ENCODE measurements at regions not wholly inside any gene's neighbourhood (a gene's known extent, or its start where the extent isn't known, plus 50 kb on each side); places are given as distances from the start of the nearest gene placed in this dataset.

DNA sequence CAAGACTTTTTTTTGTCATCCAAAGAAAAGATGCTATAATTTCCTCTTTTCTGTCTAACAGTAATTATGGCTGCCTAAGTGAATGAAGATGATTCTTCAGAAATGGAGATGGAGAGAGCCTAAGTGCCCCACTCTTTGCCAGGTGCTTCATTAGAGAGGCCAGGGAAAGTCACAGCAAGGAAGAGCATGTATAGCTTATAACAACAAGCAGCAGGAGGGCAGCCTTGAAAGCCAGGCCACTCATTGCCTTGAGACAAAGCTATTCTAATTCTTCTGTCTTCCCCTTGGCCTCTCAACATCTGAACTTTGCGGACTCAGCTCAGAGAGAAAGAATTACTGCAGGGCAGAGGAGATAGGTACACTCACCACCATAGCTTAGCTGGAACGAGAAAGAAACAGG, 112.0 kb upstream of the ZNF366 start:
- DNase-seq (ENCODE audit: low read depth): no peak

DNA sequence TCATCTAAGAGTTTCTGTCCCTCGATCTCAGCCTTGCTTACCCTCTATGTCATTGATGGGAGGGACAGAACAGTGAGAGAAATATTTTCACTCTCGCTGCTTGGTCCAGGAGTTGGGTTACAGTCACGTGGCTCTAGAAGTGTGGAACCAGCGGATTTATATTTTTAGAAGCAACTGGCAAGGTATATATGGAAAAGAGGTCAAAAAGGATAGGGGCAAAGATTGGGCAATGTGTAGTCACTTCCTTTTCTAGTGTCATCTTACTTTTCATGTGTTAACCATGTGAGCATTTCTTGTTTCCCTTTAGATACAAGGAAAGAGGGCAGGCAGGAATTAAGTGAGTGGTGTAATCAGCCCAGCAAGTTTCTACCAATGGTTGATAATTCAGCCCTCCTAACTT, 111.5 kb upstream of the ZNF366 start:
- DNase-seq (ENCODE audit: low read depth): no peak

DNA sequence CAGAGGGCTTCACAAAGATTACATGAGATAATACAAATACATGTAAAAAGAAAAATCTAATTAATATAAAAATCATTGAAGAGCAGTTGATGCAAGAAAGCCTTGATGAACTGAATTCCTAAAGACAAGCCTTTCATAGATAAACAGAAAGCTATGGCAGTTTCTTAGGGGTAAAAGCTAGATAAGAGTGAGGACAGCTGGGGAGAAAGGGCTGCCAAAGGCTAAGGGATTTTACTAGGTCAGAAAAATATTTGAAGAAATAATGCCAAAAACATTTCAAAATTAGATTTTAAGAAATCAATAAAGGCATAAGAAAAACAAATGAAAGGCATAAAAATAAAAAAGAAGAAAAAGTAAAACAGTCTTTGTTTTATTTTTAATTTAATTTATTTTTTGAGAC, 107.9 kb upstream of the ZNF366 start:
- DNase-seq (ENCODE audit: low read depth): no peak

DNA sequence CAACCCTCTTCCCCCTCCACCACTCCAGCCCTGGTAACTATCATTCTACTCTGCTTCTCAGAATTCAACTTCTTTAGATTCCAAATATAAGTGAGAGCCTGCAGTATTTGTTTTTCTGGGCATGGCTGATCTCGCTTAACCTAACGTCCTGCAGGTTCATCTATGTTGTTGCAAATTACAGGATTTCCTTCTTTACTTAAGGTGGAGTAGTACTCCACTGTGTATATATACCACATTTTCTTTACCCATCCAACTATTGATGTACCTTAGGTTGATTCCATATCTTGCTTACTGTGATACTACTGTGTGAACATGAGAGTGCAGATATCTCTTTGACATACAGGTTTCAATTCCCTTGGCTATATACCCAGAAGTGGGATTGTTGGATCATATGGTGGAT, 106.3 kb upstream of the ZNF366 start:
- no peak for DNase-seq (ENCODE audit: low read depth)

DNA sequence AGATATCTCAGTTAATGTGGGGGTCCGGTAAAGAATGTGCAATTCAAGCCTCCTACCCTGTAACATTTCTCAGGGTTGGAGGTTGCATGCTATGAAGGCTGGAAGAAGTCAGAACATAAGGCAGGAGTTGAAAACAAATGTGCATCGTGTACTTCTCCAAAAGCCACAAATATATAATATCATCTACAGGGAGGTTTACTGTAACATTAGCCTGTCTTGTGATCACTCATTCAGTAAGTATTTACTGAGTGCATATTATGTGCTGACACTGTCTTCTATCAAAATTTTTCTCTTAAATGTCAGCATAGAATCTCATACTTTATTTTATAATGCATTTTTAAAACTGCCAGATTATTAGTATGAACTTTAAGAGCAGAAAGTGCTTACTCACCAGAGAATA, 105.6 kb upstream of the ZNF366 start:
- no peak for DNase-seq (ENCODE audit: low read depth)

DNA sequence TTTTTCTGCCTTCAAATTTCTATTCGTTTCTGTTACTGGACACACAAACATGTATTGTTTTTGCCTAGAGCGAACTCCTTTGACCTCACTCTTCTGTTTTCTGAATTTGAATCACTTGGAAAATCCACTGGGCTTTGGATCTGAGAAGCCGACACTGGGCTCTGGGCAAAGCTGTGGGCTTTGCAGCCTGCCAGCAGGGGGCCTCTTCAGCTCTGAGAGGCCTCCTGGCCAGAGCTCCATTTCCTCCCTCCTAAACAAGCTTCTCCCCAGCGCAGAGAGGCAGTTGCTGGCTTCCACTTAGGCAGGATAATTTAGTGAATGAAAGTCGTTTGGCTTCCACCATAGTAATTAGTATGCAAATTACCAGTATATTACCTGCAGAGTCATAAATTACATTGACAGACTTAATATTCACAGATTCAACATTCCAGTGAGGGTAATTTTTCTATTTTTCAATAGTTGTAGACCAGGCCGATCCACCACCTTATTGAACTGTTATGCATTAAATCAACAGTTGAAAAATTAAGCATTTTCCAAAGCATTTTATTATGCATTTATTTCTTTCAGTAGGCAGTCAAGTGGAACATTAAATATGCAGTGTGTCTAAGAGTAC, 104.0 kb upstream of the ZNF366 start:
- DNase-seq (ENCODE audit: low read depth): peak; percentile 22

DNA sequence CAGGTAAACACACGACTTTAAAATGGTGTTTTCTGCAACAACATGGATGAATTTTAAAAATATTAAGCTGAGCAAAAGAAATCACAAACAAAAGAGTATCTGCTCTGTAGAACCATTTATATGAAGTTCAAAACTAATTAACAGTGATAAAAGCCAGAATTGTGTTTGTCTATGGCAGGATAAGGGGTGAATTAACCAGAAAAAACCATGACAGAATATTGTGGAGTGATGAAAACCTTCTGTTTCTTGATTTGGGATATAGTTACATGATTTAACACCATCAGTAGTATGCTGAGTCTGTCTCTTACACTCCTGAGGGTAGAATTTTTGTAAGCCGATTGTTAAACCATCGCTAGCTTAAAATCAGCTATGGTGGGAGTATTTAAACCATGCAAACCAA, 101.7 kb upstream of the ZNF366 start:
- DNase-seq (ENCODE audit: low read depth): no peak

DNA sequence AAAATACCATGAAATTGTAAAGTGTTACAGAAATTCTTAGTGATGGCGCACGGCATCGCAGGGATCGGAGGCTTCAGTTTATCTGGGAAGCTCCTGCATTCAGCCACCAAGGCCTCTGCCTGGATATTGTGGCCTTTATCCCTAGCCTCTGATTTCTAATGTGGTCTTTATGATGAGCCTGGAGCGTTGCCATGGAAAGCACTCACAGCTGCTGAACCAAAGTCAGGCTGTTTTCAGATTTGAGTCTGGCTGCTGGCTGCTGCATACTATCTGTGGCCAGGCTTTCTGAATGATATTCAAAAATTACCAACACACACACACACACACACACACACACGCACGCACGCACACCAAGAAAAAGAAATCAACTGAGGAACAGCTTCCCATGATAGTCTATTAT, 101.1 kb upstream of the ZNF366 start:
- no peak for DNase-seq (ENCODE audit: low read depth)

DNA sequence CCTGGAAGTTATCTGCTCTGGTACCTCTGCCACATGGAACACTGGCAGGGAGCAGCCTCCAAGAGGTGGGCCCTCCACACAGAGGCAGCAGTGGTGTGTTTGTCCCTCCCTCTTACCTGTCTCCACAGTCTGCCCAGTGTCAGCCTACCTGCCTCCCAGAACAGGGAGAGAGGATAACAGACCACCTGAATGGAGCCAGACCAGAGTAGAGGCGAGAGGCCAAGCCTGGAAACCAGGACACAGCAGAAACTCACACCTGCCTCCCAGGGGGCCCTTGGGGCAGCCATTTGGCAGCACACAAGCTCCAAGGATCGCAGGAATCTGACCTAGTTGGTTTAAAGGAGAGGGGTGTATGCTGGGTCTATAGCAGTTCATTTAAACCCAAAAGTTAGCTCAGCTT, 100.2 kb upstream of the ZNF366 start:
- DNase-seq (ENCODE audit: low read depth): no peak

DNA sequence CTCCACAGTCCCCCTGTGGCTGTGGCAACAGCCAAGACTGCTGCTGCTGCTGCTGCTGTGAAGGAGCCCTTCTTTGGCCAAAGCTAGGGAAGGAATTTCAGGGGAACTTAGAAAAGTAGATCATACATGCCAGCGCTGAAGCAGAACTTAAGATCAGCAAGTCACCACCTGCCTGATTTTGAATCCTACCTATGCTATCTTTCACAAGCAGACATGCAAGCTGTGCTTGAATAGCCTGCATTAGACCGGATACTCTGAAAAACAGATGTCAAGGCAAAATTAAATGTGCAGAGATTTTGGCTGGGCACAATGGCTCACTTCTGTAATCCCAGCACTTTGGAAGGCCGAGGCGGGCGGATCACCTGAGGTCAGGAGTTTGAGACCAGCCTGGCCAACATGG, 99.3 kb upstream of the ZNF366 start:
- DNase-seq (ENCODE audit: low read depth): no peak

DNA sequence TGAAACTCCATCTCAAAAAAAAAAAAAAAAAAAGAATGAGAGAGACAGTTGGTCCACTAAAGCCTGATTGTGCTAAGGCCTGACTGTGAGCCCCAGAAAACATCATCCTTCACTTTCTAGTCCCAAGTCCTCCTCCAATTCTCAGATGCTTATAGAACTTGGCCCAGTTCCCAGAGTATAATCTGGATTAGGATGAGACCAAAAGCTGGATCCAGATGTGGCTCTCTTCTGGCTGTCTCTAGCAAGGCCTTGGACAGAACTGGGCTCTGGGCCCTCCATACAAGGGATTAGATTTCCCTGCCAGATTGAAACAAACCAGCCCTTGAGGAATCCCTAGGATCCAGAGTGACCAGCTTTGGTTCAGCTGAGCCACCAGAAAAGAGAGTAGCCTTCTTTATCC, 98.4 kb upstream of the ZNF366 start:
- no peak for DNase-seq (ENCODE audit: low read depth)

DNA sequence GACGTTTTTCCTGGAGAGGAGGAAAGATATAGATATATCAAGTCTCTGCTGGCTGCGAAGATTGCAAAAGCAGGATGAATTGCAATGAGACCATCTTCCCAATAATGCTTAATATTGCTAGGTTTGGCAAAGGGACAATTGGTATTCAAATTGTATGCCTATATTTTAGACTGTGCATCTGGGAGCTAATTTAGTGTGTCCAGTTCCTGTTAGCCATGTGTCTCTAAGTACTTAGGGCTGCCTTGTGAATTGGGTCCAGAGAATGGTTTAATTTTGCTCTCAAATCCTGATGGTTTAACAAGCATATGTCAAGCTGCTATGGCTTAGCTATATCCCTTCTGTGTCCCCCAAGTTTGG, 97.6 kb upstream of the ZNF366 start:
- no peak for DNase-seq (ENCODE audit: low read depth)

DNA sequence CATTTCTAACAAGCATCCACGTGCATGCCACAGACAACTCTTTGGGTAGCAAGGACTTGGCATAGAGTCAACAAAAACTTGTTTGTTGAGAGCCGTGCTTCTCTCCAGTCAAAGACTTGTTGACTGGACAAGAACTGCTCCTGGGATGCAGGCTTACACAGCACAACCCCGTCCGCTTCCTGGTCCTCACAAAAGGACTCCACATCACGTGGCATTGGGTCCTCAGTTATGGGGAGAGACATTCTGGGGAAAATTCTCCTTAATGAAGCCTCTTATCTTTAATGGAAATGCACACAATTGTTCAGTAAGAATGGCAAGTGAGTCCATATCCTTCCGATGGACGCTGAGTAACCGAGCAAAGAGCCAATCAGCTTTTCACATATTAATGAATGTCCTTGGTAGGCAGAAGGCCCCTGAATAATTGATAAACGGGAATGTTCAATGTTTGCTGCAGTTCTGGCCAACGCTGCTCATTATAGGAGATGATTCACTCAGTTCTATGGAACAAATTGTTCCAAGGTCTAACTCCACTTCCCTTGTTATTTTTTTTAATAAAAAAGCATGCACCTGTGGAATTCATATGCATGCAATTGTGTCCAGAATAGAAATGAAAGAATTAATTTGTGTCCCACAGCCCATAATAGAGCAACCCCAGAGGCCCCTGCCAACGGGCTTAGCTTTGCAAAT, 97.0 kb upstream of the ZNF366 start:
- no peak for DNase-seq (ENCODE audit: low read depth)

DNA sequence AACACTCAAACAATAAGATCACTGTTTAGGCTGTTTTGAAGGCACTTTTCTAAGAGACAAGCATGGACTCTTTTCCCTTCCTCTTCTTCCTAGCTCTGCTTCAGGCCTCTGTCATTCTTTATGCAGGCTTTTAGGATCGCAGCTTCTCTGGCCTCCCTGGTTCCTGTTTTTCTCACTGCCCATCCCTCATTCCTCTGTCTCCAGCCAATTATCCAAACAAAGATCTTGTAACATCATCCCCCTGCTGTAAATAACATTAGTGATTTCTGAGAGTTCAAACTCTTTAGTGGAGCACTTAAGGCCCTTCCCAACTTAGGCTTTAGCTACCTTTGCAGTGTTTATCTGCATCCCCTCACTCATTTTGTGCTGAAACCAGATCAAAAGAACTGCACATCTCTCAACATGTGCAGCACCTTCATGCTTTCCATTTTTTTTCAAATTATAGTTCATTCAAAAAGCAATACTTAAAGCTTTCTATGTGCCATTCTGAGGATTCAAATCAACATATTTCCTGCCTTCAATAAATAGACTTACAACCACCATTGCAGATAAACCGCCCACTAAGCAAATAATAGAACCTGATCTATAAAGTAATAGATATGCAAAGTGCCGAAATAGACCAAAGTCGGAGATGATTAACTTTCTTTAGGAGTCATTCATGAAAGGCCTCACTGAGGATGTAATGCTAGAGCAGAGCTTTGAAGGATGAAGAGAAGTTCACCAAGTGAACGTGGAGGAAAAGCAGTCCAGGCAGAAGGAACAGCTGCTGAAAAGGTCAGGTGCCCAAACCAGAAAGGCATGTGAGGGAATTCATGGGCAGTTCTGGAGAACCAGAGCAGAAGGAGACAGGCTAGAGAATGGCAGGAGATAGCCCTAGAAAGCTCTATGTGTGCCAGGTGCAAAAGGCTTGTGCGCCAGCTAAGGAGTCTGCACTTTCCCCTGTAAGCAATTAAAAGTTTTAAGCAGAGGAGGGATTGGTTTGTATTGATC, 95.8 kb upstream of the ZNF366 start:
- DNase-seq (ENCODE audit: low read depth): no peak

DNA sequence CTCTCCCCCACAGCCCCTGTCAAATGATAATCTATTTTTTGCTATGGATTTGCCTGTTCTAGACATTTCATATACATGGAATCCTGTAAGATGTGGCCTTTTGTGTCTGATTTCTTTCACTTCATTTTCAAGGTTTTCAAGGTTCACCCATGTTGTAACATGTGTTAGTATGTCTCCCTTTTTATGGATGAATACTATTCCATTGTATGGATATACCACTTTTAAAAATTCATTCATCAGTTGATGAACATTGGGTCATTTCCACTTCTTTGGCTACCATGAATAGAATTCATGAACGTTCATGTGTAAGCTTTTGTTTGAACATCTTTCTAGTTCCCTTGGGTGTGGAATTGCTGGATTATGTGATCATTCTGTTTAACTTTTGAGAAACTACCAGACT, 94.7 kb upstream of the ZNF366 start:
- DNase-seq (ENCODE audit: low read depth): no peak

DNA sequence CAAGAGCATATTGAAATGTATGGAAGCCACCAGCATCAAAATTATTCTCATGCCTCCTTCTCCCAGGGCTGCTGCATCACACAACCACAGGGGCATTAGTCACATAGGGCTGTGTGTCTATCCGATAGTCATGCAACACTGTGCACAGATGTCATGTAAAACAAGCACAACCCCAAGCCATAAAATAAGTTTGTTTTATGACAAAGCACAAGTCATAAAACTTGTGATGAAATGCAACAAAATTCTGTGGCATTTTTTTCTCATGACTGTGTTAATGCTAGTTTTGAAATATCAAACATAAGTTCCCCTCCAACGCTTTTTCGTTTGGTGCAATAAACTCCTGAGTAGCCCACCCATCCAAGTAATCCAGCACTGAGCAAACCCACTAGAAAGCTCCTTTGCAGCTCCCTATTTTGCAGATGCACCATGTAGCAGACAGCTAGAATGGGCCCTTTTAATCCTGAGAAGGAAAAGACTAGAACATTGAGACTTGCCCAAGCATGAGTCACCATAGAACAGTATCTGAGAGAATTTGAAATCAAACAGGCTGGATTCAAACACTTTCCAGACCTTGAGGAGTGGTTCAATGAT, 93.3 kb upstream of the ZNF366 start:
- no peak for DNase-seq (ENCODE audit: low read depth)

DNA sequence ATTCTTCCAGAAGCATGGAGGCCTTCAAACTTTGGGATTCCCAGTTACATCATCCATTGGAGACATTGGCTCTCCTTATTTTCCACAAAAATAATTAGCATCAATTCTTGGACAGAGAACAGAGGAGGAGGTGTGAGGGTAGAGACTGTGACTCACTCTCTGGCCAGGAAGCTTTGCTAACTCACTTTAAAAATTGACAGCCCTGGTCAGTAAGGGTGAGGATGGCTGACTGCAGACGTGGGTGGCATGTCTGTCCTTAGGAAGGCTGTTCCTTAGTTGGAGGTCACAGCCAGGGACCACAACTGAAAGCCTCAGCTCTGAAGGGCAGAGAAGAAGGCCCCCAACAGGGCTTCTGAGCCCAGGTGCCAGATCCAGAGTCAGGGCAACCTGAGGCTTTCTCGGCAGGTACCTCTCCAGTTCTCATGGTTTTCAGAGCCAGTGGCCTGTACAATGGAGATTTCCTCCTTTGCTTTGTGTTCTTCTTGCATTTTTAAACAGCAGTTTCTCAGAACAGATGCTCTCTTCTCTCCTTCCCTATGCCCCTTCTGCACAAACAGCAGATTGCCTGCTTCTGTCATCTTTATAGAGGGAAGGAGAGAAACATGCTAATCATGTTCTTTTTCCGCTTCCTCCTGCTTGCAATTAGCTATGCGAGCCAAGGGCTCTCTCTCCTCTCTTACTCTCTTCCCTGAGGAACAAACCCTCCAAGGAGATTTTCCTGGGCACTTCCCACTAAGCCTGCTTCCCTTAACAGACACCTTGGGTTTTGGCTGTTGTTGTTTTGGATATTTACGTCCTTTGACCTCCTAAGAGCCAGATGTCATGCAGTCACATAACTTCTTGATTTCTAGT, 92.5 kb upstream of the ZNF366 start:
- DNase-seq (ENCODE audit: low read depth): no peak

DNA sequence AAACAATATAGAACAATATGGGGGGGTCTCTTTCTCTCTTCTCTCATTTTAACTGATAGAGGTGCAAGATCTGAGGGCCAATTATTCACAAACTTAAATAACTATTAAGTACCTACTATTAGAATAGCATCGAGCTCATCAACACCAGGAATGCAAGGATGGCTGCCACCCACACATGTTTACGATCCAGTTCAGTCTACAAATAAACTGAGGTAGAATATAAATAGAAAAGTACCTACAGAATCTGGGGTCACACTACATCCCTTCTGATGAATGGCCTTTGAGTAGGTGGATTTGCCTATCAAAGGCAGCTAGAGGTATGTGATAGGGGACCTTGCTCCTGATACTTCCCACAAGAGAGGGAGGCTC, 91.8 kb upstream of the ZNF366 start:
- DNase-seq (ENCODE audit: low read depth): no peak

DNA sequence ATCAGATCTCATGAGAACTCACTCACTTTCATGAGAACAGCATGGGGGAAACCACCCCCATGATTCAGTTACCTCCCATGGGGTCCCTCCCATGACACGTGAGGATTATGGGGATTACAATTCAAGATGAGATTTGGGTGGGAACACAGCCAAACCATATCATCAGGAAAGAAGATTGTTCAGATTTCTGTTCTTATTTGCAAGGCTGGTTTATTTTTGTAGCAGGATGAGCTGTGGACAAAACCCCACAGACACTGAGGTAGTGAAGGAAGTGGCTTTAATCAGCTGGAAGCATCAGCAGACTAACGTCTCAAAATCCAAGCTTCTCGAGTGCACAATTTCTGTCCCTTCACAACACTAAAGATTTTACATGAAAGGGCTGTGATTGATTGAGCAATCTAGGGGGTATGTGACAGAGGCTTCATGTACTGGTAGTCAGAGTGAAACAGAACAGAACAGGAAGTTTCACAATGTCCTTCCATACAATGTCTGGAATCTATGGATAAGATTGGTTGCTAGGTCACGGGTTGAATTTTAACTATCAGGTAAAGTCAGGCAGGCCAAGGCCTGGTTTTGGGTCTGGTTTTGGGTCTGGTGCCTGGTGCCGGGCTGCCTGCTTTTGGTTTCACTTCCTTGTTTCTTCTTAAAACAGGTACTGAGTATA, 91.3 kb upstream of the ZNF366 start:
- DNase-seq (ENCODE audit: low read depth): no peak

DNA sequence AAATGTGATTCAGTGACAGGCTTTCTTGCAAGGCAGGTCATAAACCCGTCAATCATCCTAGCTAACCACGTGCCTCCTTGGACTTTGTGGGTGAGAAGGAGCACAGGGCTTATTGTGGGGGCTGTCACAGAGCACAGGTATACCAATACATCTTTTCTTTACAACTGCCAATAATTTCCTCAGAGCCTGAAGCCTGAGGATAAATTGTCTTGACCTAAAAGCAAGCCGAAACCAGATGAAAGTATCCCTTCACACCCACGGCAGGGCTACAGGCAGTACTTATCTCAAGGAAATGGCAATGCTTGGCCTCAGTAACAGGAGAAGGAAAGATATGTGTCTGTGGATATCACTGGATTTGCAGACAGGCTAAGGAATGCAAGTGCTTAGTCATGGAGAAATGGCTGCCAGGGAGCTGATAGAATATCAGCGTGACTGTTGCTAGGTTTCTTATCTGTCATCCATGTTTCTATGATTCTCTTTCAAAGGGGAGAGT, 90.3 kb upstream of the ZNF366 start:
- no peak for DNase-seq (ENCODE audit: low read depth)

DNA sequence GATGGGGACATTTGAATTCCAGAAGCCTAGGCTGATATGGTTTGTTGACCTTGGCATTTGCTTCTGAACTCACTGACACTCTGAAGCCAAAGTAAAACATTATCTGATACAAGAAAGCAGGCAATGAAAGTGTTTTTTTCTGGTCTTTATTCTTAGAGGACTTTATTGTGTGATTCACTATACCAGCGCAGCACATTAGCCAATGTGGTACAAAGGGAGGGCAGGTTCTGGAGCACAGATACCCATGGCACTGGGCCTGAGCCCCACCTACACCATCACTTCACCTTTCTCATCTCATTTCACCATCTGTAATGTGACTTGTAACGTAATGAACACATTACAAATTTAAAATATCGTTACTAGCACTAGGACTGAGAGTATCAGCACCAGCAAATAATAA, 89.7 kb upstream of the ZNF366 start:
- DNase-seq (ENCODE audit: low read depth): no peak
